ENCODE measurements at regions not wholly inside any gene's neighbourhood (a gene's known extent, or its start where the extent isn't known, plus 50 kb on each side); places are given as distances from the start of the nearest gene placed in this dataset.
"Not testable (repeated sequence)": the region's sequence is repeated elsewhere in the genome, so short reads cannot be mapped to it uniquely, and the experiment has no call there.

DNA sequence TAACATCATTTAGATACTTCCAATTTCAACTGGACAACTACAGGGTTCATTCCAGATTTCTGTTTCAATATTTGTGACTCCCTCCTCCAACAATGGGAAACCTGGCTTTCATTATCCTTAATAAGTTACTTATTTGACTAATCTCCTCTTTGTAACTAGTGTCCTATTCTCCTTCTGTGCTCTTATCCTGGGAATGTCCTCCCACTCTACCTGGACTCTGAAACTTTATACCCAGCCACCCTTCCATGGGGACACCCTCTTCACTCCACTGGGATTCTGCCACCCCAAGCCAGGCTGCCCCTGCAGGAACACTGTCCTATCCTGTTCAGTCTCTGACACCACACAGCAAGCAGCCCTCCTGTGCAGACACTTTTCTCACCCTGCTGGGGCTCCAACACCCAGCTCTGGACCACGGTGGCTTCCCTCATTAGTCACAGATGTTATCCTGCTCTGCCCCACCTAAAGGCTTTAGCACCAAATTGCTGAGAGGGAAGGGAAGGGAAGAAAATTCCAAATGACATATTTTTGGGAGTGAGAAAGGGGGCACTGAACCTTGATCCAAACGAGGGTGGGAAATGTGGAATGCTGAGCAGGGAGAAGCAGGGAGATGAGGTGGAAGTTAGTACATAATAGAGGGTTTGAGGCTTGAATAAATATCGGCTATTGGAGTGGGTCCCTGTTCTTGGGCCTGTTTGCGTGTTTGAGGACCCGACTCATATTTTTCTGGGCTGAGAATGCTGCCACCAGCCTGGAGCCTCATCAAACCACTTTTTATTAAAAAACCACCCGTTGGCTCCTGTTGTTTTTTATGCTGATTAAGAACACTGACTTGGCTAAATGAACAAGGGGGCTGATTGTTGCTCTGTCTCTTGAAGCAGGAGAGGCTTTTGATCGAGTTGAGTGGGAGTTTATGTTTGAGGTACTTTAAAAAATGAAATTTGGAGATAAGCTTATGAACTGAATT lies 54.0 kb upstream of the AKIRIN2 start:
- no peak for DNase-seq

GRCh38 chr6:87754828-87755227 lies 52.8 kb upstream of the AKIRIN2 start:
- DNase-seq: no peak

DNA sequence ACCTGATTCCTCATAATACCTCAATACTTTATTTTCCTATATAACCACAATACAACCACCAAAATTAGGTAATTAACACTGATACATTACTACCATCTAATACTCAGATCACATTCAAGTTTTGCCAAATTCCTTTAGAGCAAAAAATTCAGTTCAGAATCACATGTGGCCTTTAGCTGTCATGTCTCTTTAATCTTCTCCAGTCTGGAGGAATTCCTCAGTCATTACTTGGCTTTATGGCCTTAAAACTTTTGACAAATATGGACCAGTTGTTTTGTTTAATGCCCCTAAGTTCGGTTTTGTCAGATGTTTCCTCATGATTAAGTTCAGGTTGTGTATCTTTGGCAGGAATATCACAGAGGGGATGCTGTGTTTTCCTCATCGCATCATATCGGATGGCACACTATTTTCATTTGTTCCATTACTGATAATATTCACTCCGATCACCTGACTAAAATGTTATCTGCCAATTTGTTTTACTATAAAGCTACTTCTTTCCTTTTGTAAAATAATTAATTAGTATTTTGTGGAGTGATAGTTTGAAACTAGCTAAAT lies 51.2 kb upstream of the AKIRIN2 start:
- no peak for DNase-seq

DNA sequence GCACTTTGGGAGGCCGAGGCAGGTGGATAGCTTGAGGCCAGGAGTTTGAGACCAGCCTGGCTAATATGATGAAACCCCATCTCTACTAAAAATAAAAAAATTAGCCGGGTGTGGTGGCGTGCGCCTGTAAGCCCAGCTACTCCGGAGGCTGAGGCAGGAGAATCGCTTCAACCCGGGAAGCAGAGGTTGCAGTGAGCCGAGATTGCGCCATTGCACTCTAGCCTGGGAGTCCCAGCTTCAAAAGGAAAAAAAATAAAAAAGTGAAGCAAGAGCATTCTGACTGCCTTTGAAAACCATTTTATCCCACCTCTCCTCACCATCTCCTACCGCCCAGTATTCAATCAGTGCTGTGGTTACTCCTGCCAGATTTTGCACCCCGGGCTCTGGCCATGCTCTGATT lies 50.5 kb upstream of the AKIRIN2 start:
- DNase-seq: not testable (repeated sequence)

All from GDM1 (cell line).